ENCODE measurements at regions not wholly inside any gene's neighbourhood (a gene's known extent, or its start where the extent isn't known, plus 50 kb on each side); places are given as distances from the start of the nearest gene placed in this dataset.

- TF ChIP-seq EZH2 (IDR thresholded peaks at IDR 0.05), result no peak
- TF ChIP-seq POLR2AphosphoS5 (IDR thresholded peaks at IDR 0.05; ENCODE audit: borderline replicate concordance, low read depth, low read length), result no peak
- no peak for TF ChIP-seq FOXP2 (optimal IDR thresholded peaks at IDR 0.05; ENCODE audit: control extremely low read depth, extremely low read length, insufficient read depth)
Measured at GRCh38 chr1:22380024-22380785, 71.4 kb upstream of the ZBTB40 start.
